PC-9 (cell line): ENCODE measurements at regions not wholly inside any gene's neighbourhood (a gene's known extent, or its start where the extent isn't known, plus 50 kb on each side); places are given as distances from the start of the nearest gene placed in this dataset.
A peak's percentile ranks its signal among the peaks of the same experiment; 100 is the strongest.

Experiments
- BruUV-seq: library from RNA; stranded (reverse); fragments of 400-500 nt; replicated peaks from 2 replicates; lab custom pipeline; 2021; lab: Mats Ljungman, UMichigan
- CTCF ChIA-PET: fragments of 300-600 bp; sonication (Branson Sonifier 250); formaldehyde crosslinking; loops from one replicate; lab custom pipeline; 2022; ENCODE audit warnings: antibody characterized with exemption; lab: Charles Lee
- POLR2A ChIA-PET: fragments of 300-600 bp; sonication (Branson Sonifier 250); formaldehyde crosslinking; loops from one replicate; lab custom pipeline; 2022; ENCODE audit warnings: antibody characterized with exemption; ENCODE audit not compliant: unreplicated experiment; lab: Charles Lee
- DNase-seq, 2 experiments: peaks; one replicate each; pipeline versions ENCODE4 v3.0.0 to v3.0.0-alpha.2; 2015 to 2022; ENCODE audit warnings: mixed read lengths in 1 of 2
- H2AFZ ChIP-seq: fragments of 200-600 bp; sonication (generic); 2 replicates; pipeline ENCODE4 v1.8.1; 2017; ENCODE audit warnings: antibody characterized with exemption
- H3F3A ChIP-seq: fragments of 200-600 bp; sonication (generic); 2 replicates; pipeline ENCODE4 v1.8.1; 2017; ENCODE audit warnings: antibody characterized with exemption, mild to moderate bottlenecking, low read depth; ENCODE audit not compliant: insufficient read depth
- H3K27ac ChIP-seq: fragments of 200-600 bp; sonication (generic); 2 replicates; pipeline ENCODE4 v1.6.1; 2016; ENCODE audit warnings: mixed run types
- H3K27me3 ChIP-seq: fragments of 200-600 bp; sonication (generic); 2 replicates; pipeline ENCODE4 v1.6.1; 2016; ENCODE audit warnings: low read depth, mixed run types; ENCODE audit not compliant: insufficient read depth
- H3K36me3 ChIP-seq: fragments of 200-600 bp; sonication (generic); 2 replicates; pipeline ENCODE4 v1.6.1; 2016; ENCODE audit warnings: low read depth, mixed run types
- H3K4me1 ChIP-seq: fragments of 200-600 bp; sonication (generic); replicated peaks from 2 replicates; pipeline ENCODE4 v1.6.1; 2016; ENCODE audit warnings: mixed run types; ENCODE audit not compliant: insufficient read depth
- H3K4me2 ChIP-seq: fragments of 200-600 bp; sonication (generic); 2 replicates; pipeline ENCODE4 v1.6.1; 2017; ENCODE audit warnings: mixed run types
- H3K4me3 ChIP-seq: fragments of 200-600 bp; sonication (generic); 2 replicates; pipeline ENCODE4 v1.6.1; 2016; ENCODE audit warnings: mixed run types
- H3K79me2 ChIP-seq: fragments of 200-600 bp; sonication (generic); 2 replicates; pipeline ENCODE4 v1.6.1; 2017; ENCODE audit warnings: low read depth, mixed run types
- H3K9me2 ChIP-seq: fragments of 200-600 bp; sonication (generic); 2 replicates; pipeline ENCODE4 v1.8.1; 2017; ENCODE audit warnings: mild to moderate bottlenecking; ENCODE audit not compliant: insufficient read depth
- H3K9me3 ChIP-seq: fragments of 200-600 bp; sonication (generic); 2 replicates; pipeline ENCODE4 v1.8.1; 2016; ENCODE audit warnings: low read depth; ENCODE audit not compliant: insufficient read depth
- H4K20me1 ChIP-seq: fragments of 200-600 bp; sonication (generic); 2 replicates; pipeline ENCODE4 v1.8.1; 2017; ENCODE audit not compliant: insufficient read depth
- CTCF ChIP-seq: fragments of 200-600 bp; sonication (generic); conservative IDR thresholded peaks from 2 replicates; pipeline ENCODE4 v1.6.1; 2017; ENCODE audit warnings: mixed run types, antibody characterized with exemption, mild to moderate bottlenecking, moderate library complexity
- EZH2 ChIP-seq: fragments of 200-600 bp; sonication (generic); IDR thresholded peaks from 2 replicates; pipeline ENCODE4 v1.8.0; 2017; ENCODE audit warnings: antibody characterized with exemption, low read depth
- intact Hi-C: fragments of 100-400 bp; cut with micrococcal nuclease; formaldehyde crosslinking; loops from one replicate; pipeline ENCODE4 v1.10.0; 2022; ENCODE audit not compliant: unreplicated experiment

GRCh38 chr21:37986751-37987399 is 70.6 kb upstream of the KCNJ6 start:
- H3K9me2 ChIP-seq: no peaks in the 10 kb centered on the region
- H4K20me1 ChIP-seq: no peaks in the 10 kb centered on the region
- TF ChIP-seq CTCF (no peak), EZH2 (no peak)
- no peaks in the 10 kb centered on the region for H3K36me3 ChIP-seq
- POLR2A ChIA-PET: no interaction called here
- no peaks in the 10 kb centered on the region for H3K79me2 ChIP-seq
- peak in 1 of 2 experiments; percentile 36 for DNase-seq
- CTCF ChIA-PET: no interaction called here
- intact Hi-C loops: no loop called here
- no peak overlapping the region for H2AFZ ChIP-seq
- H3K4me2 ChIP-seq: no peak overlapping the region
- no peaks in the 10 kb centered on the region for H3F3A ChIP-seq
- no peak overlapping the region for H3K4me3 ChIP-seq
- no TSS peak for BruUV-seq
- peaks cover 7% of the 10 kb centered on the region; the same call in 1 of the 2 replicates for H3K27me3 ChIP-seq
- no peaks in the 10 kb centered on the region for H3K4me1 ChIP-seq
- H3K27ac ChIP-seq: no peak overlapping the region
- H3K9me3 ChIP-seq: no peaks in the 10 kb centered on the region

GRCh38 chr21:37987668-37988067 is 71.4 kb upstream of the KCNJ6 start:
- Histone ChIP-seq H3K4me1 (no peaks in the 10 kb centered on the region), H3K36me3 (no peaks in the 10 kb centered on the region), H3K9me3 (no peaks in the 10 kb centered on the region), H3K27ac (no peak overlapping the region), H3K79me2 (no peaks in the 10 kb centered on the region), H2AFZ (no peak overlapping the region), H3K4me3 (no peak overlapping the region), H3K27me3 (no peaks in the 10 kb centered on the region), H3F3A (no peaks in the 10 kb centered on the region), H4K20me1 (no peaks in the 10 kb centered on the region), H3K9me2 (no peaks in the 10 kb centered on the region), H3K4me2 (no peak overlapping the region)
- POLR2A ChIA-PET: no interaction called here
- CTCF ChIA-PET: no interaction called here
- TF ChIP-seq EZH2 (no peak), CTCF (no peak)
- DNase-seq: no peak
- intact Hi-C loops: no loop called here
- BruUV-seq: no TSS peak

- no peak for DNase-seq
- H3K9me2 ChIP-seq: no peaks in the 10 kb centered on the region
- TF ChIP-seq CTCF: no peak
- no peak for TF ChIP-seq EZH2
- no peaks in the 10 kb centered on the region for H3K36me3 ChIP-seq
- no TSS peak for BruUV-seq
- H3K27ac ChIP-seq: no peak overlapping the region
- H3K79me2 ChIP-seq: no peaks in the 10 kb centered on the region
- ChIA-PET POLR2A (no interaction called here), CTCF (no interaction called here)
- no peaks in the 10 kb centered on the region for H3F3A ChIP-seq
- H3K4me2 ChIP-seq: no peak overlapping the region
- intact Hi-C loops: no loop called here
- H3K27me3 ChIP-seq: no peaks in the 10 kb centered on the region
- no peaks in the 10 kb centered on the region for H3K9me3 ChIP-seq
- H4K20me1 ChIP-seq: no peaks in the 10 kb centered on the region
- no peak overlapping the region for H3K4me3 ChIP-seq
- no peak overlapping the region for H2AFZ ChIP-seq
- H3K4me1 ChIP-seq: no peaks in the 10 kb centered on the region
These were observed 76.8 kb upstream of the KCNJ6 start for GRCh38 chr21:37993071-37993470.
